NK-92 treated with Interleukin-12 subunit alpha and Interleukin-12 subunit beta, amount 100 ng/mL, for 24 hours (cell line): ENCODE measurements at regions not wholly inside any gene's neighbourhood (a gene's known extent, or its start where the extent isn't known, plus 50 kb on each side); places are given as distances from the start of the nearest gene placed in this dataset.
"Not testable (repeated sequence)": the region's sequence is repeated elsewhere in the genome, so short reads cannot be mapped to it uniquely, and the experiment has no call there.

ENCODE experiments used
- DNase-seq: peaks from one replicate; lab custom pipeline; 2025; lab: John Stamatoyannopoulos, UW

DNA sequence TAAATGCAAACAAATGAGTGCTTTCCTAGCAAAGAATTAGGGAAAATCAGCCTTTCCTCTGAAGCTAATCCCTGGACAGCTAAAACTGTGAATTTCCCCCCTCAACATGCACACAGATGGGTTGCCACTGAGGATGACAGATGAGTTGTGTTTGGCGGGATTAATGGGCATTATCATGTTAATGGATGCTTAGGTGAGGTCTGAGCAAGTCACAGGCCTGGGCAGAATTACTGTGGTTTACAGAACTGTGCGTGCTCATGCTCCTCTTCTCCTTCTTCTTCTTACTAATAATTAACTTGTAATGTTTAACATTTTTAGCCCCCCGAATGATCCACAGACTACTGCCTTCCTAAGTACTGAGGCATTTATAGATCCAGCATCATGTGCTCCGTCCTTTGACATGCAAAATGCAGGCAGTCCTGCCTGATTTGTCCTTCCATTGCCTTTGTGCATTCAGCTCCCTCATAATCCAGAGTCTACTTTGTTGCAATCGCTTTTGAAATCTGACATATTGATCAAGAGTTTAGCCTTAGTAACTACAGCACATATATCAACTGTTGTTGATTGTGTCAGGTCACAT, 753.4 kb upstream of the MMS22L start:
- DNase-seq = no peak

DNA sequence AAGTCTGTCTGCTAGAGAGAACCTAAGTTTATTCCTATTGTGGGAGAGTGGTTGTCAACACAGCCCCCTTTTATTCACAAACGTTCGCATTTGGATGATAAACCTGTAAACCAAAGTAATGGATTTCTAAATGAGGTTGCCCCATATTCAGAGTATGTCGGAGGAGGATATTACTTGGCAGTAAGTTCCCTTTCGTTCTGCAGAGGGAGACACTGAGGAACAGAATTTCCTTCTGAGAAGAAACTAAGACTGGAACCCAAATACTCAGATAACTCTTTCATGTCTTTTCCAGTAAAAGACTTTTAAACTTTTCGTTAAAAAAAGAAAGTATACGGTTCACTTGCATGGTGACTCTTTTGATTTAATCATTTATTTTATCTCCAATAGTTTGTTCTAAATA, 754.6 kb upstream of the MMS22L start:
- DNase-seq = no peak

DNA sequence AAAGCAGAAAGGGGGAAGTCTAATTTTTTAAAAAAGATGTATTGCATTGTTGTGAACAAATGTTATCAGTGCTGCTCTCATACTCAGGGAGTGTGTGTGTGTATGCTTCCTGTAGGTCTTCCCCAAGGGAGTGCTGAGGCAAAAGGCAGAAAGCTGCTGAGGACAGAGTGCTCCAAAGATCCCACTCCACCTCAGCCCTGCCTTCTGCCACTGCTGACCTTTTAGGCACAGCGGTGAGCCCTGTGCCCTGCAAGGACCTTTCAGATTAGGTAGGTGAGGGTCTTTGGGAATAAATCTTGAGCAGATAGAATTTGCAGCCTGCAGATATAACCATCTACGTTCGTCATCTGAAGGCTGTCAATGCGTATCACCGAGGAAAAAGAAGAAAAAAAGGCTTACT, 756.4 kb upstream of the MMS22L start:
- DNase-seq = no peak

DNA sequence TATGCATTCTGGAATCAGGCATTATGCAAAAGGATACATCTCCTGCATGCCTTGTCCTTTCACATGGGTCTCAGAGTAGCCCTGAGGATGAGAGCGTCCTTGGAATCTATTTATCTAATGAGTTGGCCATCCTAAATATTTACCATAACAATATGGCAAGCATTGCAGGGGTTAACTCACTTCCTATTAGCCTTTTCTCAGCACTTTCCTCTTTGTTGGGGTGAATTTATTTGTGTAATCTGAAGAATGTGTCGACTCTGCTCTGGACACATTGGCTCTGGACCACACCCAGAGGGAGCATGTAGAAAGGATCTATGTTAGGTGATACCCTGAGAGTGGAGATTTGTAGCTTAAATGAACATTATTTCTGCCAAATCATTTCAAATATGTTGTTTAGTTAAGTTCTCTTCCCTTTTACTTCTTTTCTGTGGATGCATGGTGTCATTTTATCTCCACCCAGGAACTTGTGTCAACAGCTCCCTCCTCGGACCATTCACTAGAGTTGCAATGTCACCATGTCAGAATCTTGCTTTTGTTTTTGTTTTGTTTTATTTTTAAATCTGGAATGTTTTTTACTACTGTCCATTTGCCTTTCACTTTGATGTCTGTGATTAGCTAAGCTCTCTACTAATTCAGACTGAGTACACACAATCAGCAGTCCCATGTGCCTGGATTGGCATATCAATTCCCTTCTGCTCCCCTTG, 757.0 kb upstream of the MMS22L start:
- DNase-seq = no peak

DNA sequence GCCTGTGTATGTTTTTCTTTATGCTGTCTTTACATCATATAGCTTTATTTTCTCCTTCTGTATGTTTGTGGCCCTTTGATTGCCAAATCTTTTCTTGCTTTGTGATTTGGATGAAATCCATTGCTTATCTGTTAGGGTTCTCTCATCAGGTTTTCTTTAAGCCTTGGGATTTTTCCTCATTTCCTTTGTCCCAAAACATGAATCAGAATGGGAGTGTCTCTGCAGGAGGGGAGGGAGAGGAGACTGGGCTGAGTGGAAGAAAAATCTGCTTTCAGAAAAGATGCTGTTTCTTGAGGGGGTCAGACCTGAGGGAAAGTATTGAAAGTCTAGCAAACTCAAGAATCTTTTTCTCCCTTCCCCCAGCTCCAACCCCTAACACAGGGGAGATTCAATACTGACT, 758.0 kb upstream of the MMS22L start:
- no peak for DNase-seq

DNA sequence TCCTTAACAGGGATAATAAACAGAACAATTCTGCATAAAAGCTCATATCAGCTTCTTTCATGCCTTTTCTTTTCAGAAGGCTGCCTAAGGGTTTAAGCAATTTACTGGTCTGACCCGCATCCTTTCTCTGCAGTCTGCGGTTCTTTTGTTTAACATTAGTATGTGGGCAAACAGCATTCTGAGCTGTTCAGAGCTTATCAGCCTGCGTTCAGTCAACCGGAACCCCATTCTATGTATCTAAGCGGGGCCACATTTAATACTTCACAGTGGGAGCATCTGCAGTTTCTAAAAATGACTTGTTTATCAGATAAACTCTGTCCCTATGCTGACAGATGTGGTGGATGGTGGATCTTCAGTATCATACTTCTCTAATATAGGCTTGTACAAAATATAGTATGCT, 758.9 kb upstream of the MMS22L start:
- DNase-seq = no peak

DNA sequence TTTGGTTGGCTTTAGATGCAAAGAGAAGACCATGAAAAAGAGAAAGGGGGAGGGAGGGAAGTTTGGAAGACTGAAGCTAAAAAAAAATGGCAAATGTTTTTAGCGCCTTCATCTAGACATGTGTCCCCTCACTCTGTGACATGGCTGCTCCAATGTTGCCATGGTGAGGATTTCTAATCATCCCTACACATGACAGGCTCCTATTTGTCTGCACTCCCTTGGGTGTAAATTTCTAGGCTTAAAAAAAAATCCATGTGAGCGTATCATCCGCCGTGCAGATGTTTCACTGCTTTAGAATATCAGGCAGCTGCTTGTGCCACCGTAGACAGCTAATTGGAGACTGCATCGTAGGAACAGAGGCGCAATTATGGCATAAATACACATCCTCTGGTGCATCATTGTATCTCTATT, 761.1 kb upstream of the MMS22L start:
- DNase-seq = no peak

DNA sequence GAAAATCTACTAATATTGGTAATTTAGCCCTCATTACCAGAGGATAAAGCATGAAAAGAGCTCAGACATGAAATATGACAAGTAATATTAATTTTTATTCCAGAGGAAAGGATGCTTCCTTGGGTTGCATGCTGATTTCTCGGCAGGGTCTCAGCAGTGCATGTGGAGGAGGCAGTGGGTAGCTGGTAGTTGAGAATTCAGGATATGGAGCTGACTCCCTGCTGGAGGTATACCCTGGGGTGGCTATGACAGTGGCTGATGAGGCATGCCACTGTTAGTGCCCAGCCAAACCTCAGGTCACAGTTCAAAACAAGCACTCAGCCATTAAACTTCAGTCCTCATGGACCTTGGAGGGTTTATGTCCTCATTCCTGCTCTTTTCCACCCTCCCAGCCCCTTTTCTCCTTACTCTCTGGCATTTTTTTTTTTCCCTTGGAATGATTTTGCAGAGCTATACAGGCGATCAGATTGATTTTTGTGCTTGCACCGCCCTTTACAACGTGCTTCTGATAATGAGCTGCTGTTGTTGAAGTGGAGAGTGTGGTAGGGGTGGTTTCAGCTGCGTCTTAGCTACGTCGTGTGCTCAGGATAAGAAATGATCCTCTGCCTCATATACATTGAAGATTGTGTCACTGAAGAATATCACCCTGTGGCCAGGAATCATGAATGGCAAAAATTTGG, 761.9 kb upstream of the MMS22L start:
- no peak for DNase-seq

DNA sequence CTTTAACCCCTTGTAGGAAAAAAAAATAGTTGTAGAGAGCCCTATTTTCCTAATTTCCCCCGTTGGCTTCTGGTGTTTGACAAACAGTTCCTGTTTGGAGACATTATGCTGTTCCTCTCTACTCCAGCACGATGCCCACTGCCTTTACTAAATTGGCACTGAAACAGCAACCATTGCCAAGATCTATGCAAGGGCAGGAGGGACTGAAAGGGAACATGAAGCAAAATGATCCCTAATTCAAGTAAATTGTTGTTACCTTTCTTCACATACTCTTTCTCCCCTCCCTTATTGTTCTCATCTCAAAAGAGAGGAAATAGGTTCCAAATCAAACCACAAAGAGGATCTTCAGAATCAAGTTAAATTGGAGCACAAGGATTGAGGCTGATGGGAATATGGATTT, 764.1 kb upstream of the MMS22L start:
- DNase-seq = no peak

DNA sequence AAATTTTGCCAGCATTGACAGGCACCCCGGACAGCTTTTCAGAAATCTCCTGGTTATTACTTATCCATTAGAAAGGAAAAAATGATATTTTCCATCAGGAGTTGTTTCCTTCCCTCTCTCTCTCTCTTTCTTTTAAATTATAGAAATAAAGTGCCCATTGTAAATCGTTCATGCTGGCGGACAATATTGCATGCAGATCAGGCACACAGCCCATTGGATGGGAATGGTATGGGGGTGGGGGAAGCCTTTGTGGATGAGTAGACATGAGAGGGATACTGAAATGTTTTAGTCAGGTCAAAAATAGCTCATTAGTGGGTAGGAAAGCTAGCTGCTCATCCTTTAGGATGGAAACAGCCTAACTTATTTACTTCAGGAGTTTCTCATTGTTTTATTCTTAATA, 764.9 kb upstream of the MMS22L start:
- DNase-seq = no peak

DNA sequence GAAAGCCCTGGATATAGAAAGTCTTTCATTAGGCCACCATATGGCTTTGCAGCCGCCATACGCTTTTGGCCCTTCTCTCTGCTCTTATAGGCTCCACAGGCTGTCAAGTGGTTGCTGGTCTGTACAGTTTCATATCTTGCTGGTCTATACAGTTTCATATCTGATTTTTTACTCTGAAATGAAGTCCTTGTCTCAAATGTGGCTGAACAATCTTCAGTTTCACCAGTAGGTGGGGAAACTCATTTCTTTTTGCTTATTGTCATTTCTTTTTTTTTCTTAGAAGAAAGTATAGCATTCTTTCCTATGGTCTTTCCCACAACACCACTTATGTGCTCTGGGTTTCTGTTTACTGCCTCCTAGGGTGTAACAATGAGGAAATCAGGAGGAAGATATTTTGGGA, 771.4 kb upstream of the MMS22L start:
- DNase-seq = no peak

DNA sequence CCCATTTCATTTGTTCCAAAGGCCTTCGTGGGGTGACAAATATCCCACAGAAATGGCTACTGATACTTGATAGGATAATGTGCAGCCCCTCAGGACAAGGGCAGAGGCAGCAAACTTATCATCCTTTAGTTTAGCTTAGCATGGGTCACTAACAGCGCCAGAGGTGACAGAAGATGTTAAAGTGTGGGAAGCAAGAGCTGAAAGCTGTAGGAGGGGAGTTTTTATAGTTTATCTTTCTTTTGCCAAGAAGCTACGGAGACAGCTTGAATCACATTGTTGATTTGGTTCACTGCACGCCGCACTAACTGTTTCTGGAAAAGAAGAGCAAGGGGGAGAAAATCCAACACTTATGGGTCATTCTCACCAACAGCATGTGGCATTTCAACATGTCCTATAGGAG, 773.9 kb upstream of the MMS22L start:
- DNase-seq = no peak

DNA sequence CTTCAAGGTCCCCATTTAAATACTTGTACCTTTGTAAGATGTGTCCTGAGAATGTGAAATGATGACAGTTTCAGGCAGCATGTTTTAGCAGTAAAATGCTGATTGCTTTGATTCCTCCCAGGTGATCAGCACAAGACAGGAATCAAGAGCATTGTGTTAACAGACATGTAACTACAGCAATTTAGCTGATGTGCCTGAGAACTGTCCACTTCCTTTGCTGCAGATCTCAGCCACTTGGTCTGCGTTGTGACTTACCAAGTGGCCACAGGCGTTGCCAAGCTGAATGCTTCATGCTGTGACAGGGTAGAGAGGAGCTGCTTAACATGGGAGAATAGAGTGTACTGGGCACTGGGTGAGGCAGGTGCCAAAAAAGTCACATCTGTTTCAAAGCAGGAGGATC, 767.0 kb upstream of the POU3F2 start:
- no peak for DNase-seq

DNA sequence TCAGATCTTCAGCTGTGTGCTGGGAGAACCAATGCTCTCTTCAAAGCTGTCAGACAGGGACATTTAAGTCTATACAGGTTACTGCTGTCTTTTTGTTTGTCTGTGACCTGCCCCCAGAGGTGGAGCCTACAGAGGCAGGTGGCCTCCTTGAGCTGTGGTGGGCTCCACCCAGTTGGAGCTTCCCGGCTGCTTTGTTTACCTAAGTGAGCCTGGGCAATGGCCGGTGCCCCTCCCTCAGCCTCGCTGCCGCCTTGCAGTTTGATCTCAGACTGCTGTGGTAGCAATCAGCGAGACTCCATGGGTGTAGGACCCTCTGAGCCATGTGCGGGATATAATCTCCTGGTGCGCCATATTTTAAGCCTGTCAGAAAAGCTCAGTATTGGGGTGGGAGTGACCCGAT, 745.8 kb upstream of the POU3F2 start:
- DNase-seq = not testable (repeated sequence)

DNA sequence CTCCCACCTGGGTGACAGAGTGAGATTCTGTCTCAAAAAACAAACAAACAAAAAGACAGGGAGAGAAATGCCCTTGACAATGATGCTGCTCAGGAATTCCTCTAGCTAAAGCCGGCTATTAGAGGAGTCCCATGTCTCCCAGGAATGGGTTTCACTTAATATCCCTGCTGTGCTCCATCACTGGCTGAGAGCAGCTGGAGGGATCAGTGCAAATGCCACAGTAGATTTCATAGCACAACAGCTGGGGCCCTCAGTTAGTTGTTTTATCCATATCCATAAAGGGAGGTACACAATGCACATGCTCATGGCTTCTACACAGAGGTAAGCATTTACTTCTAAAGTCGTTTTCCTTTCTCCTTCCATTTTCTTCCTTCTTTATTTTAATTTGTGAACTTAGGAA, 742.0 kb upstream of the POU3F2 start:
- no peak for DNase-seq

DNA sequence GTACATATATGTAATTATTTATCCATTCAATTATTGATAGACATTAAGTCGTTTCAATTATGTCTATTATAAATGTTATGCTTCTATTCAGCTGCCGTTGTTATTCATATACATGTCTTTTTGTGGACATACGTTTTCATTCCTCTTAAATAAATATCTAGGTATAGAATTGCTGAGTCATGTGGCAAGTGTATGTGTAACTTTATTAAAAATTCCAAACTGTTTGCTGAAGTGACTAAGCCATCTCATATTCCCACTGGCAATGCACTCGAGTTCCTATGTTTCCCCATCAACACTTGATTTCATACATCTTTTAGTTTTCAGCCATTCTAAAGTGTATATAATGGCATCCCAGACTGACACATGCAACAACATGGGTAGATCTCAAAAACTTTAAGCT, 739.7 kb upstream of the POU3F2 start:
- DNase-seq = no peak

DNA sequence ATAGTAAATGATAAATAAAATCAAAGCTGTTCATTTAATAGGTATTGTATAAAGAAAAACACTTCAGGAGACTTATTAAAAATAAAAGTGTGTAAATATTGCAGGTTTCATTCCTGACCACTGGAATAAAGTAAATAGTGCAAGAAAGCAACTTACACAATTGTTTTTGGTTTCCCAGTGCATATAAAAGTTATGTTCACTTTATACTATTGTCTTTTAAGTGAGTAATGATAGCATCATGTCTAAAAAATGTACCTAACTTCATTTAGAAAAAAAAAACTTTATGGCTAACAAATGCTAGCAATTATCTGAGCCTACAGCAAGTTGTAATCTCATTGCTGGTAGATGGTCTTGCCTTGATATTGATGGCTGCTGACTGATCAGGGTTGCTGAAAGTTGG, 726.6 kb upstream of the POU3F2 start:
- DNase-seq = no peak

DNA sequence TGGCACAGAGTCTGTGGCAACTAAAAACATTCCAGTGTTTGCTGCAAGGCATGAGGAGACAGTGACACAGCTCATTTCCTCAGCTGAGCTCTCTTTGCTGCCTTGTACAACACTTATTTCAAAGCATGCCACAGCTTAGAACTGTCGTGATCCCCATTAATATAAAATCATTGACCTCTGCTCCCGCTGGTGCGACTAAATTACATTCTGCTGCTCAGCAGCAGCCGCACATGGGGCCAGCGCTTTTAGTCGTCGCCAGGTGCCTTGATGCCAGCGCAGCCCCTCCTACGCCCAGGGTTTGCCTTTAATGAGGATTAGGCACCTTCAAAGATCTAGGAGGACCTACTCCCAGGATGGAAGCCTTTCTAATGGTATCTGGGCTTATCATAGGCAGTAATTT, 717.9 kb upstream of the POU3F2 start:
- no peak for DNase-seq

DNA sequence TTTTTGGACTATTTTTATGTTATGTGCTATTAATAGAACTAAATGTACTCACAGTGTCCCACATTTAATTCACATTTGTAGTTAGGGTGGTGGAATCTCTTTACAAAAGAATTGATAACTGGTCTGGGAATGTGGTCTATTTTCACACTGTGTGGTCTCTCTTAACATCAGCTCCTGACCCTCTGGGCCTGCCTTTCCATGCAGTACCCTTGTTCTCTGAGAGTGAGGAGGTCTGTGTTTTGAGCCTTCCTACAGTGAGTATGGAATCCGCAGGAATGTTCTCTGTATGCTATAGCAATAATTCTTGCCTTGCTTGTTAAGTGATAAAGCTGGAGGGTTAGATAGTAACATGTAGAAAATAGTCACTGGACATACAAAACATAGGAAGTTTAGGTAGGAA, 717.3 kb upstream of the POU3F2 start:
- DNase-seq = no peak

DNA sequence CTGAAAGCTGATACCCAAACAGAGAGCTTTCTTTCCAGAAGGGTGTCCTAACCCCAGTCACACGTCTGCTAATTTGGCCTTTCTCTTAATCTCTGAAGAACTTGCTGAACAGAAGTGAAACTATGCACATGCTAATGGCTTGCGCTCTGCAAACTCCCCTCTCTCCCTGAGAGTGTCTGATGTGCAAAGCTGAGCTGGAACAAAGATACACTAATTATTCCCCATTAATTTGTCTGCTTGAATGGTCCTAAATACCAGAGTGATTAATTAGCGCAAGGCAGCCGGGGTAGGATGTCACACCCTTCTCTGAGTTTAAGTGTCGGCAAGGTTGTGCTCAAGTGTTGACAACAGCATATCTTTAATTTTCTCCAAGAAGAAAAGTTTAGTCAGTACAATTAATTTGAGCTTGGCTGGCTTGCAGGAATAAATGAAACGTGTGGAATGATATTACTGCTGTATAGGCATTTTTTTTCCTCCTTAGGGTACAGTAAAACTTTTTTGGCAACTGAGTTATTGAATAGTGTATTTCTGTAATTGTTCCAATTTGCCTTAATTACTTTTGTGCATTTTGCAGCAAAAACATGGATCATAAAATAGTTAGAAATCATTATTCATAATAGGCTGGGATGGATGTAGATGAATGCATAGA, 715.9 kb upstream of the POU3F2 start:
- DNase-seq = no peak

DNA sequence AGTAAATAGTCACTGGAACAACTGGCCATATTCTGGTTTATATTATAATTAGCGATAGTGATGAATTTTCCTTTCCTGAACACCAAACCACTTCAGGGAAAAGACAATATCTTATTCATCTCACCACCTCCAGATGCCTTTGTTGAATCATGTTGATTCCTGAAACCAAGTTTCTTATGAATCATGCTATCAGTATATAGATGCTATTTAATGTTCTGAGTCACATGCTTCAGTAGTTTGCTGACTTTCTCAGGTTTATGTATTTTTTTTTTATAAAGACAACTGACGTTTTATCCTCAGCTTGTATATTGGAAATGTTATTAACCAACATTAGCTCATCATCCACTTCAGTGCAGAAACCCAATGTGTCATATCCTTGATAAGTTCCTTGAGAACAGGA, 710.2 kb upstream of the POU3F2 start:
- DNase-seq = no peak

DNA sequence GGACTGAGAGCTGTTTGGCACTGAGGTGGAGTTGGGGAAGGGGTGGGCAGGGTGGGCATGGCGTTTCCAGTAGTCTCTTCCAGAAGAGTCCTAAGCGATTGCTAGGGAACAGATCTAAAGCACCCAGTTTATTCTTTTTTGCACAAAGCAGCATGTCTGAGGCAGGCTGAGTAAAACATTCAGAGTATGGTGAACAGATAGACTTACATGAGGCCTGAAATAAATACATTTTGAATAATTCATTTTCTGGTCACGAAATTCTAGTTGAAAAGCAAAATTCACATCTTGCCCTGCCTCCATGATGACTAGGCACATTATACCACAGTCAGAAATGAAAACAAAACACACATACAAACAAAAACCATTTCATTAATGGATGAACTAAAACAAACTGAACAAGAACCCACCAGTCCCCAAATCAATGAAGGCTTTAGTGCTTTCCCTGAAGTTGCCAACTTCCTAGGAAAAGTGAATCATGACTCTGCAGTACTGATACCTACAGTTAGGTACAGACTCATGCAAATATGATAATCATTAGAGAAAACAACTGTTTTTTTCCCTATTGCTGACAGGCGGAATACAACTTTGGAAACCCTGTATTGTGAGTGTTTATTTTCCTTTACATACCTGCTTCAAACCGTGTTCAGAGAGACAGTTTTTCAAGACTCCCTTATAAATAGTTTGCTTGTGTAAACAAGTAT, 702.9 kb upstream of the POU3F2 start:
- DNase-seq = no peak

DNA sequence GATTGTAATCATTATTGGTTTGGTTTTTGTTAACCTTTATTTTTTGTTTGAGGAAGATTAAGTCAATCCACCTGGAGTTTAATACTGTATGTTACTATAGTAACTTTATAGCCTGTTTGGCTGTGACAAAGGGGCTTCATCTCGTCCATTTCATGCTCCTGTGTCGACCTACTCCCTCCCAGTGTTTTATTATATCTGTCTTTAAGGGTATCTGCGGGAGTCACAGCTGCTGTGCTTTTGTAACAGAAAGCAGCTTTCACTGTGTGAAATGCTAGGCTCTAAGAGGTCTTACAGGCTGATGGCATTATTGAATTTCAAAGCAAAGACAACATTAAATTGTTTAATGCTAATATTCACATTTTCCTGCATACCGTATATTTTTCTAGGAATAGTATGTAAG, 698.0 kb upstream of the POU3F2 start:
- DNase-seq = no peak
